HUDEP-2 (cell line): ENCODE measurements at regions not wholly inside any gene's neighbourhood (a gene's known extent, or its start where the extent isn't known, plus 50 kb on each side); places are given as distances from the start of the nearest gene placed in this dataset.

Experiments used
- DNase-seq, 76 experiments: peaks; one replicate each; lab custom pipeline; 2025; ENCODE audit not compliant: unreplicated experiment in 76 of 76; lab: John Stamatoyannopoulos, UW

DNA sequence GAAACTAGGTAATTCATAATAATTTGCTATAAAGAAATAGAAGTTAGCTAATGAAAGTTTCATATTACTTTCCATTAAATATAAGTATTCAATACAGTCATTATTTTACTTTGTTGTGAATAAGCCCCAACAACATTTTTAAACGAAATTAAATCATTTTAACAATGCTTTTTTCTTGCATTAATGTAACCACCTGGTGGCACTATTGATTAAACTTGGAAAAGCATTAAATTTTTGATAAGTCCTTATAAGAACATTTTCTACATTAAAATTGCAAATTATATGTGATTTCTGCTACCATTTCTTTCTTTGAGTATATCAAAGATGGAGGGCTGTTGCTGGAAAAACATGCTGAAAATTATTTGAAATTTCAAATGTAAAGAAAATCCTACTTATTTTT is 918.8 kb upstream of the TMPRSS15 start:
- peak in 4 of 76 experiments; percentile 7 to 26 (median 18) for DNase-seq

DNA sequence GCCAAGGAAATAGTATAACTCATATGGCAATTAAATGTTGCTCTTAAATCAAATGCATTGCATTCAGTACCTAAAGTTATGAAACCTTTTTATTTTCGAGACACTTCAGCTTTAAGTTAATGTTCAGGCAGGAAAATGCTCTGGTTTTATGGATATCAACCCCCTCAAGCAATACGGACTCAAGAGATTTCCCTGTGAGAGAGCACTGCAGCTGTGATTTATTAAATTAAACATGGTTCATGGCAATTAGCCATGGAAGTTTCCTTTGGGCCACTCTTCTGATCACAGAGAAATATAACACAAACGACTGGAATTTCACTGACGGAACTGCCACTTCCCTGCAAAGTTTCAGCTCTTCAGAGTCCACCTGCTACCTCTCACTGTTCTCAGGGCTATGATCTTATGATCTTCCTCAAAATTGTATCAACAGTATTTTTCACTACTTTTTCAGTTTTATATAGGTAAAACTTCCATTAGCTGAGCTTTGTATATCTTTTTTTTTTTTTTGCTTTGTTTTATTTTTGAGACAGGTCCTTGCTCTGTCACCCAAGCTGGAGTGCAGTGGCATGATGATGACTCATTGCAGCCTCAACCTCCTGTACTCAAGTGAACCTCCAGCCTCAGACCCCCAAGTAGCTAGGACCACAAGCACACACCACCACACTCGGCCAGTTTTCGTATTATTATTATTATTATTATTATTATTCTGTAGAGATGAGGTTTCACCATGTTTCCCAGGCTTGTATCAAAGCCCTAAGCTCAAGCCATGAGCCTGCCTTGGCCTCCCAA is 923.1 kb upstream of the TMPRSS15 start:
- DNase-seq, result no peak

DNA sequence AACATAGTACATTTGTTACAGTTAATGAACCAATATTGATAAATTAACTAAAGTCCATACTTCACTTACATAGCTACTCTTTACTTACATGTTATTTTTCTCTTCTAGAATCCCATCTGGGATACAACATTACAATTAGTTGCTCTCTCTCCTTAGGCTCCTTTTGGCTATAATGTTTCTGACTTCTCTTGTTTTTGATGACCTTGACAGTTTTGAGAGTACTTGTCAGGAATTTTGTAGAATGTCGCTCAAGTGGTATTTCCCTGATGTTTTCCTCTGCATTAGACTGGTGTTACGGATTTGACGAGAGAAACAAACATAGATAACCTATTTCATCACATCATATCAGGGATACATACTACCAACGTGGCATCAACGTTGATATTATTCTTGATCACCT is 925.4 kb upstream of the TMPRSS15 start:
- DNase-seq, result no peak

DNA sequence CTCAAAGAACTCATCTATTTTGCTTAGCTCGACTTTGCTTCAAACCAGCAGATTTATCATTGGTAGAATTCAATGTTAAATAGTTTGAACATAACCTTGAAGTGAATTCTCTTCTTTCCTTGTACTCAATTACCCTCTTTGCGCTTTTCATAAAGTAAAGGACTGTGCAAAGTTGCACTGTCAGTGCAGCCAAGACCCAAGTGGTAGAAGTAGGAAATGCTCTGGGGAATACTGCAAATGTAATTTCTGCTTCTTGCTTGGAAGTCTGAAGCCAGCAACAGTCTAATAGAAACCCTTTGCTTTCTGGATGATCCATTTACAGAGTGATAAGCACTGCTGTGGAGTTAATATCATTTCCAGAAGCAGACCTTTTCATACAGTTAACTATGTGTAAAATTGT is 936.7 kb upstream of the TMPRSS15 start:
- no peak for DNase-seq

GRCh38 chr21:19340954-19341353 is 937.4 kb upstream of the TMPRSS15 start:
- DNase-seq, result no peak

DNA sequence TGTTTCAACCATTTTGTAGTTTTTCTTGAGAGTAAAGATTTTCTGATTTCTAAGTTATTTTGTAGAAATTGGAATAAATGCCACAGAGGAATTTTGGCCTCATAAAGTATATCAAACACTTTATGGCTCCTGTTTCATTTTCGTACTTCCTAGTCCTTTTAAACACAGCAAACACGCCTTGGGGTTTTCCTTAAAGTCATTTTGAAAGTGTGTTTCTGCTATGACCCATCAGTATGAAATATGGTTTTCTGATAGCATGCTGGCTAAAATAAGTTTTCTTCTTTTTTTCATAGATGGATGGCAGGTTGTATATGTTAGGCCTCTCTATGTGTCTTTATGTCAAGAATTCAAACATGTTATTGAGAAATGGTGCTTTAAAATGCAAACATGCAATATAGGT is 940.1 kb upstream of the TMPRSS15 start:
- DNase-seq, result no peak

GRCh38 chr21:19350286-19350685 is 946.7 kb upstream of the TMPRSS15 start:
- no peak for DNase-seq

DNA sequence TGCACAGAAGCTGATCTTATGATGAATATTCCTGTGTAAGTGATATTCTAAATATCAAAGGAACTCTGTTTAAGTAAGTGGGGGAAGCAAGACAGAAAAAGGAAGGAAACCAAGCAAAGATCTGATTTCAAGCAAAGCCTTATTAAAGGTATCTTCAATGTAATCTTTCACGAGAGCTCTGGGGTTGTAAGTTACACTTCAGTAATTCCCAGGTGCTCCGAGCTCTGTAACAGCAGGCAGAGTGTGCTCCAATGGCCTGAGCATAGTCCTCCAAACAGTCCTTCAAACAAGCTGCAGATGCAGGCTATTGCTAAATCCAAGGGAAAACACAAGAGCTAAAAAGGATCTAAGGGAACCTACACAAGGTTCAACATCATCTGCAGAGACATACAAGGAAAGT is 949.7 kb upstream of the TMPRSS15 start:
- DNase-seq, result no peak

GRCh38 chr21:19368944-19369343 is 965.4 kb upstream of the TMPRSS15 start:
- no peak for DNase-seq

DNA sequence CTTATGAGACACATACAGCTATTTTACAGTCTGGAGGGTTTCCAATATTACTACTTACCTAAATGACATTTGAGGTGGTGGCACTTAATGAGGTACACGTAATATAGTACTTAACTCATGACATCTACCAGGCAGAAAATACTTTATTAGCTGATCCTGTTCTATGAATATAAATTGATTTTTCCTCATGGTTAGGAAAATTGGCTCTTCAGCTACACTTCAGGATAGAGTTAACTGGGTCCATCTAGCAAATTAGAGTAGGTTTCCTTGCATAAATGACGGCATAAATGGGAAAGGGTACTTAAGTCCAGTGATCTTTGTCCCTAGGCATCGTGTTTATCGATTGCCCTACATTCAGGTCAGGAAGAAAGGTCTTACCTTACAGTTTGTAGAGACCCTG is 988.8 kb upstream of the TMPRSS15 start:
- no peak for DNase-seq

- peak in 3 of 76 experiments; percentile 4 to 32 (median 14) for DNase-seq
These were observed 996.7 kb upstream of the TMPRSS15 start for GRCh38 chr21:19400223-19400770.

GRCh38 chr21:19402870-19403269 is 999.3 kb upstream of the TMPRSS15 start:
- no peak for DNase-seq

DNA sequence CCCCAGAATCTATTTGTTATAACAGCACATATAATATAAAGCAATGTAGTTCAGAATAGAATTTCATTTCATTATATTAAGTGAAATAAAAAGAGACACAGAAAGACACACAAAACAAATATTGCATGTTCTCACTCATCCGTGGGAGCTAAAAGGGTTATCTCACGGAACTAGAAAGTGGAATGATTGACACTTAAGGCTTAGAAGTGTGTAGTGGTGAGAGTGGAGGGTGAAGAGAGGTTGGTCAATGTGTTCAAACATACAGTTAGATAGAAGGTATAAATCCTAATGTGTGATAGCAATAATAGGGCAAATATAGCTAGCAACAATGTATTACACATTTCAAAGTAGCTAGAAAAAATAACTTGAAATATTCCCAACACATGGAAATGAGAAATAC is 1001.7 kb upstream of the TMPRSS15 start:
- DNase-seq, result no peak

- no peak for DNase-seq
These were observed 1017.0 kb upstream of the TMPRSS15 start for GRCh38 chr21:19420565-19420964.

- DNase-seq, result peak in 66 of 76 experiments; percentile 5 to 98 (median 65)
These were observed 1030.0 kb upstream of the TMPRSS15 start for GRCh38 chr21:19433623-19434022.

DNA sequence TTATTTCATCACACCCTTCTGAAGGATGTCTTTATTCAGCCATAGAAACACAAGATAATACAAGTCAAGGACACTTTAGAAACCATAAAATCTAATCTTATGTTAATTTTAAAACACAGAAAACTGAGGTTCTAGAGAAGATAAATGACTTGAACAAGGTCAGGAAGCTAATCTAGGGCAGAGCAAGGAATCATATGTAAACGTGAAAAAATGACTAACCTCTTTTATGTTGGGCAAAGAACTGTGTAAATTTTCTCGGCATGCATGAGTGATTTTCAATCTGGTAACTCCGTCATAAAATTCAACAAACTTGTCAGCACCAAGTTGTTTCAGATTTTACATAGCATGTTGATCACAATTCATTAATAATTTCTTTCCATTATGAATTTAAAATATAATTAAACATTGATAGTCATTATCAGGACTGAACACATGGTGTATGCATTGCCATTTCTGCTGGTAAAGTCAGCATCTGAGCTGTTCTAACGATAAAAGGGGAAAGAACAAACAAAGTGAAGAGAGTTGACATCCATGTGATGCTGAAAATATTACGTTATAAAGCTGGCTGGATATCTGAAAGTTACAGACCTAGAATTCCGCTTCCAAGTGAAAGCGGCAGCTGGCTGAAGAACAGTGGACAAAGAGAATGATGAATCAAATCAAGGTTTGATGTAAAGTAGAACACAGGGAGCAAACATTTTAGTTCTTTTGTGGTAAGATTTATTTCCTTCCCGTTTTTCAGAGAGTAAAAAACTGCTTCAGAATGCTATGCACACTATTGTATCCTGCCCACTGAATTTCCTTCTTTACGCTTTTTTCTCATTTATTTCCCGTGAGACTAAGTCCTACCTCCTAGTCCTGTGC is 1037.4 kb upstream of the TMPRSS15 start:
- peak in 2 of 76 experiments; percentile 22 to 33 for DNase-seq

- no peak for DNase-seq
These were observed 1054.7 kb upstream of the TMPRSS15 start for GRCh38 chr21:19458295-19458694.

- DNase-seq, result peak in 2 of 76 experiments; percentile 8
These were observed 1058.1 kb upstream of the TMPRSS15 start for GRCh38 chr21:19461481-19462205.

DNA sequence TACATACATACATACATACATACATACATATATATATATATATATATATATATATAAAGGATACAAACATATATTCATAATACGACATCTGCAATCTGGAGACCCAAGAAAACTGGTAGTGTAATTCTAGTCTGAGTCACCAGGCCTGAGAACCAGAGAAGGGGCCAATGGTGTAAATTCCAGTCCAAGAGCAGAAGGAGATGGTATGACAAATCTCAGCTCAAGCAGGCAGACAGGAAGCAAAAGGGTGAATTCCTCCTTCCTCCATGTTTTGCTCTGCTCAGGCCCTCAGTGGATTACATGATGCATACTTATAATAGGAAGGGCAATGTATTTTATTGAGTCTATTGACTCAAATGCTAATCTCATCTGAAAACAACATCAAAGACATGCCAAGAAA is 1060.4 kb upstream of the TMPRSS15 start:
- no peak for DNase-seq

GRCh38 chr21:19468991-19469715 is 1065.6 kb upstream of the TMPRSS15 start:
- DNase-seq, result no peak
